ENCODE measurements at regions not wholly inside any gene's neighbourhood (a gene's known extent, or its start where the extent isn't known, plus 50 kb on each side); places are given as distances from the start of the nearest gene placed in this dataset.
A peak's percentile ranks its signal among the peaks of the same experiment; 100 is the strongest.
"Not testable (repeated sequence)": the region's sequence is repeated elsewhere in the genome, so short reads cannot be mapped to it uniquely, and the experiment has no call there.

- no peak for DNase-seq (ENCODE audit: low read depth in 4 of 4, low spot score in 3 of 4)
Observed at GRCh38 chr5:72654231-72654630, 147.0 kb upstream of the ZNF366 start.

DNA sequence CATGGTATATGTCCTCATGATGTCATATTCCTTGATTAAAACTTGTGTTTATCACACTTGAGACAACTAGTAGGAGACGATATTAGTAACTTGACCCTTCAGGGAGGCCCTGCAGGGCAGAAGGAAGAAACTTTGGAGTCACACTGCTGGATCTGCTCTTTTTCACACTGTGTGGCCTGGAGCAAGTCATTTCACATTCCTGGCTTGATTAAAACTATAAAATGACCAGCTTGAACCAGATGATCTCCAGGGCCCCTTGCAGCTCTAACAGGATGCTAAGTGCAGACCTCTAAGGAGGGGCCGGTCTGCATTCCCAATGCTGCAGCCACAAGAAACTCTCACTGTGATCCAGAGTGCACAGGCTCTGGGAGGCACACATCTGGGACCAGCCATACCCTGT, 146.4 kb upstream of the ZNF366 start:
- DNase-seq (ENCODE audit: low read depth in 4 of 4, low spot score in 3 of 4): peak in 2 of 4 donors; percentile 27 to 31

- no peak for DNase-seq (ENCODE audit: low read depth in 4 of 4, low spot score in 3 of 4)
Observed at GRCh38 chr5:72651779-72652178, 144.6 kb upstream of the ZNF366 start.

- DNase-seq (ENCODE audit: low read depth in 4 of 4, low spot score in 3 of 4): no peak
Observed at GRCh38 chr5:72651109-72651508, 143.9 kb upstream of the ZNF366 start.

DNA sequence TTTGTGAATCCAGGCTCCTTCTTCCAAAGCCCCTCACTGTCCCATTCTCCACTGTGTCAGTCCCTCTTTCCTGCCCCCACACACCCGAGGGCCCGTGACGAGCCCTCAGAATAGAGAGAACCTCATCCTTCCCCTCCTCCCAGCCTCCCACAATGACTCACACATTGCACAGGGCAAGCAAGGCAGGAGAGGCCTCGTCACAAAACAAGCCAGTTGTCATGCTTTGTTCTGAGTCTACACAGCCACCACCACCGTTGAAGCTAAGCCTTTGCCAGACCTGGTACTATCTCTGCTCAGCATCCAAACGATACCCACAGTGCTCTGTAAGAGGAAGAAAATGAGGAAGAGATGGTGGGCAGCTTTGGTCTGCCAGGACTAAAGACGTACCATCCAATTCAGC, 142.2 kb upstream of the ZNF366 start:
- no peak for DNase-seq (ENCODE audit: low read depth in 4 of 4, low spot score in 3 of 4)

DNA sequence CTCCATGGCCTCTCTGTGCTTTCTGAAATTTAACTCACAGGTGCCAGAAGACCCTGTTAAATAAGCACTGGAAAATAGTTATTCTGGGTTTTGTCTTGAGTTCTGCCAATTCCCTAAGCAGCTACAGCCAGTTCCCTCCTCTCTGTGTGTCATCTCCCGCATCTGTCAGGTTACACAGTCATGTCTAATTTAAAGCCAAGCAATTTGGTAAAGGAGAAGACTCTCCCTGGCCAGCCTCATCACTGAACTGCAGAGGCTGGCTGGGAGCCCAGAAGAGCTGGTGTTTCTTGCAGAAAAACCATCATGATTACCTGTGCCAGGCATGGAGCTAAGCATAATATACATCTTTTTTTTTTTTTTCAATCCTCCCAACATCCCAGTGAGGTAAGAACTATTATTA, 141.3 kb upstream of the ZNF366 start:
- no peak for DNase-seq (ENCODE audit: low read depth in 4 of 4, low spot score in 3 of 4)

DNA sequence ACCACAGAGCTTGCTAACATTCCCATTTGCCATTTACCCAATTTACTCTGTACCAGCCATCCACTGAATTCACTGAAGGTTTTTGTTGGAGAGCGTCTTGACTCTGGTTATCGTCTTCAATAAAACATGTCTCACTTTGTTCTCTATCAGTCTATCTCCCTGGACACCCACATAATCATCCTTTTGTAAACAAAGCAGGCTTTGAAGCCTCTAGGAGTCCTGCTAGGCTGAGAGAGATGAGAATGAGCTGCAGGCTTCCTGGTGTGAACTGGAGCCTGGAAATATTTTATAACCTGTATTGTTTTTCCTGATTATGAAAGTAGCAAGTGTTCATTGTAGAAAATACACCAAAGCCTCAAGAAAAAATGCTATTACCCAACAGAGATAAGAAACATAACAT, 140.6 kb upstream of the ZNF366 start:
- no peak for DNase-seq (ENCODE audit: low read depth in 4 of 4, low spot score in 3 of 4)

DNA sequence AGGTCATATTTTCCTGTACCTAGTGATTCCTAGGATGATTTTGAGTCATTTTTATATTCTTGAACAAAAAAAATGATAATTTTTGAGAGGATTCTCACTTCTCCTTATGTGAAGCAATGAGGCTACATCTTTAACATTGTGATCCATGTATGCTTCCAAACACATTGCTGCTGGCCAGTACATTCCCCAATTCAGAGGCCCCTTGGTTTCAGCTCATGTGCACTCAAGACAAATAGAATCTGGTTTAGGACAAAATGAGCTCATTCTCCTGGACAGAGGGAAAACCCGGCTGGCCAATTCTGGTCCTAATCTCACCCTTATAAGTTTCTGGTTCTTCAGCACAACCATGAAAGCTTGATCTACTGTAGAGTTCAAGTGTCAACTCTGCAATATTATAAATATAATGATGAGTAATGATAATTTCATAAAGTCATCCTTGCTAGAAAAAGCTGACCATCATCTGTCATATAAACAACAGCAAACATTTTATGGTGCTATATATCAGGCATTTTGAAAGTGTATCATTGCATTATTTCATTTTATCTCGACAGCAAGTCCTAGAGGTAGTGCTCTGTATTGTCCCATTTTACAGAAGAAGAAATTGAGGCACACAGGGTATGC, 139.1 kb upstream of the ZNF366 start:
- DNase-seq (ENCODE audit: low read depth in 4 of 4, low spot score in 3 of 4): no peak

- no peak for DNase-seq (ENCODE audit: low read depth in 4 of 4, low spot score in 3 of 4)
Observed at GRCh38 chr5:72645064-72645846, 138.0 kb upstream of the ZNF366 start.

DNA sequence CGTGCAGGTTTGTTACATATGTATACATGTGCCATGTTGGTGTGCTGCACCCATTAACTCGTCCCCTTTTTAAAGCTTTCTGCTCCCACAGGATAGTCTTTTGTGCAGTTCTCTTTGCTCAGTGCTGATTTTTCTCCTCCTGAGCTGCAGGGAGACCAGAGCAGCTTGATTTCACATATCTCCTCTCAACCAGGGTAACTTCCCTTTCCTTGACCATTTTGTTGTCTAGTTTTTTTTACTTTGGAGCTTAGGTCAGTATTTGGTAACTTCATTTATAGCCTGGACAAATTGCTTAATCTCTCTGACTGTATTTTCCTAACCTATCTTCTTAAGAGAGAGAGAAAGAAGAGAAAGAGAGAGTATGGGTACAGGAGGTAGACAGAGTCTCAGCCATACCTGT, 137.1 kb upstream of the ZNF366 start:
- no peak for DNase-seq (ENCODE audit: low read depth in 4 of 4, low spot score in 3 of 4)

- DNase-seq (ENCODE audit: low read depth in 4 of 4, low spot score in 3 of 4): no peak
Observed at GRCh38 chr5:72641164-72641563, 134.0 kb upstream of the ZNF366 start.

DNA sequence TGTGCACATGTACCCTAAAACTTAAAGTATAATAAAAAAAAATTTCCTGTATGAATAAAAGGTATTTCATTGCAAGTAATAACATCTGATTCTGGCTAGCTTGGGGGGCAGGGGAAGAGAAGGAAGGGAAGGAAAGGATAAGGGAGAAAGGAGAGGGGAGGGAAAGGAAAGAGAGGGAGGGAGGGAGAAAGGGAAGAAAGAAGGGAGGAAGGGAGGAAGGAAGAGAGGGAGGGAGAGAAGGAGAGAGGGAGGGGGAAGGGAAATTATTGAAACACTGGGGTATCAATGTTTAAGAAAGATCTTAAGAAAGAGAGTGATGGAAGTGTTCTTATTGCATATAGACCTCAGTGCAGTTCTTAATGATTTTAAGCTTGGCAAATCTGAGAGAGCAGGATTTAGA, 129.8 kb upstream of the ZNF366 start:
- DNase-seq (ENCODE audit: low read depth in 4 of 4, low spot score in 3 of 4): no peak

- DNase-seq (ENCODE audit: low read depth in 4 of 4, low spot score in 3 of 4): not testable (repeated sequence)
Observed at GRCh38 chr5:72636565-72636964, 129.4 kb upstream of the ZNF366 start.

DNA sequence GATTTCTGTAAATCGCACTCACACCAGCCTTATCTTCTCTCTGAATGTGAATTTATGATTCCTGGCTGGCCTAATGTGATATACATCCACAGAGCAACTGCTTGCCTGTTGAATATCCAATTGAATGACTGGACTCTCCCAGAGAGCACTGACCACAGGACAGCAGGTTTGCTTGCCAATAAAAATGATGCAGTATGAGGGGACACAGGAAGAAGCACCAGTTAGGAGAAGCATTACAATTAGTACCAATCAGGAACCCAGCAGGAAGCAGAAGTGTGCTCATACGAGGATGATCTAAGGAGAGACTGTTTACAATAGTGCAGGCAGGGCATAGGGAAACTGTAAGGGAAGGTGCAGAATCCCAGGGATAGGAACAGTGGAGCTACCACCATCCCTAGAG, 127.2 kb upstream of the ZNF366 start:
- DNase-seq (ENCODE audit: low read depth in 4 of 4, low spot score in 3 of 4): no peak

GRCh38 chr5:72633649-72634048, 126.4 kb upstream of the ZNF366 start:
- peak in 1 of 4 donors; percentile 15 for DNase-seq (ENCODE audit: low read depth in 4 of 4, low spot score in 3 of 4)

GRCh38 chr5:72633041-72633445, 125.8 kb upstream of the ZNF366 start:
- no peak for DNase-seq (ENCODE audit: low read depth in 4 of 4, low spot score in 3 of 4)

DNA sequence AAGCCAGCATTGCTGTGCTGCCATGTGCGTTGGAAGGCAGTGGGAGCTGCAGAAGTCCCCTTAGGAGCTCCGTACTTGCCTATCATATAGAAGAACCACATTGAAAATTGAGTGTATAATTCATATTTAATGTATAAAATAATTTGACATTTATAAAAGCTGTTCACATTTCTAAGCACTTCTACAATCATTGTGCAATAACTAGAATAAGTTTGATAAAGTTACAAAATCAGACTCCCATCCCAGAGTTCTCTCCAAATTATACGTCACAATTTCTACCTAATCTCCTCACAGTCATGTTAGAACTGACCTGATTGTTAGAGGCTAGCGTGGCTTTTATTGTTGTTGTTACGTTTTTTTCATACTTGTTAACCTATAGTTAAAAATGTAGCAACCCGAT, 123.5 kb upstream of the ZNF366 start:
- no peak for DNase-seq (ENCODE audit: low read depth in 4 of 4, low spot score in 3 of 4)

- no peak for DNase-seq (ENCODE audit: low read depth in 4 of 4, low spot score in 3 of 4)
Observed at GRCh38 chr5:72630081-72630480, 122.9 kb upstream of the ZNF366 start.

GRCh38 chr5:72628771-72629371, 121.7 kb upstream of the ZNF366 start:
- DNase-seq (ENCODE audit: low read depth in 4 of 4, low spot score in 3 of 4): no peak

- DNase-seq (ENCODE audit: low read depth in 4 of 4, low spot score in 3 of 4): no peak
Observed at GRCh38 chr5:72625332-72625731, 118.1 kb upstream of the ZNF366 start.

- DNase-seq (ENCODE audit: low read depth in 4 of 4, low spot score in 3 of 4): no peak
Observed at GRCh38 chr5:72624641-72625236, 117.5 kb upstream of the ZNF366 start.

- no peak for DNase-seq (ENCODE audit: low read depth in 4 of 4, low spot score in 3 of 4)
Observed at GRCh38 chr5:72623936-72624335, 116.7 kb upstream of the ZNF366 start.

Measured in right renal pelvis (tissue), 4 donors.